ENCODE measurements at regions not wholly inside any gene's neighbourhood (a gene's known extent, or its start where the extent isn't known, plus 50 kb on each side); places are given as distances from the start of the nearest gene placed in this dataset.
"Not testable (repeated sequence)": the region's sequence is repeated elsewhere in the genome, so short reads cannot be mapped to it uniquely, and the experiment has no call there.

DNA sequence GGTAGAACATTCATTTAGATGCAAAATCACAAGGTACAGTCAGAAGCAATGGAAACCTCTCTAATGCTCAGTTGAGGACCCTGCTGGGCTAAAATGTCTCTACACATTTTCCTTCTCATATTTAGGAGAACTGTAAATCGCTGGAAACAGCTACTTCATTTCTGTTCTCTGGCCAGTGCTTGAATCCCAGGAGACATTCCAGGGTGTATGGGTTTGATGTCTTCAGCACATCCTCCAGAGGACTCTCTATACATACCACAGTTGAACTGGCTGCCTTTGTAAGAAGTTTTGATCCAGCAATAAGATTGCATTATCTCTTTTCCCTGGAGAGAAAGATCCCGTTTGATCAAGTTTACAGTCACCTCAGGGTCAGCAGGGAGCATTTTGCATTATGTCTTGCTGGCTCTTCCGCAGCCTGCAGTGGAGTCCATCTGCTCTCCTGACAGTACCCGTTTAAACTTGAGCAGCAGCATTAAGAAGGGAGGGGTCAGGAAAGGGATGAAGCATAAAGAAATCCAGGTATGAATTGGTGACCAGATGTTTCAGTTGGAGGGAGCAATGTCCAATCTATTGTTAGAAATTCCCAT lies 676.0 kb downstream of the EPHA3 start:
- no peak for DNase-seq

- DNase-seq, result no peak
Measured at GRCh38 chr3:89787485-89787884, 680.1 kb downstream of the EPHA3 start.

GRCh38 chr3:89787979-89788378 lies 680.6 kb downstream of the EPHA3 start:
- DNase-seq, result no peak

DNA sequence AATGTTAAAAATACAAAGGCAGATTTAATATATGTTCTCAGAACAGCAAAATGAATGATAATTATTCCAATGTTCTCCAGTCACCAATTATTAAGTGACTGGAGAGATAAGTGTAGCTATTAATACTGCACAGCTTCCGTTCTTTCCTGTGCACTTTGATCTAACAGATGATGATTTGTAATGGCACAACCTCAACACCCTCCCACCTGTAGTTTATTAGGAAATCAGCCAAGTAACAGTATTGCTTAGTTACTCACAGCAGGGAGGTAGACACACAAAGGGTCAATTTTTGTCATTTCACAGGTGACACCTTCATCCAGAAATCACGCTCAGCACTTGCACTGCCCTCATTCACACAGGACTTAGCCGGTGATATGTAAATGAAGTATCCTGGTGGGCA lies 688.1 kb downstream of the EPHA3 start:
- DNase-seq, result peak; percentile 0

GRCh38 chr3:89802881-89803280 lies 695.5 kb downstream of the EPHA3 start:
- no peak for DNase-seq

- DNase-seq, result no peak
Measured at GRCh38 chr3:89803711-89804110, 696.3 kb downstream of the EPHA3 start.

DNA sequence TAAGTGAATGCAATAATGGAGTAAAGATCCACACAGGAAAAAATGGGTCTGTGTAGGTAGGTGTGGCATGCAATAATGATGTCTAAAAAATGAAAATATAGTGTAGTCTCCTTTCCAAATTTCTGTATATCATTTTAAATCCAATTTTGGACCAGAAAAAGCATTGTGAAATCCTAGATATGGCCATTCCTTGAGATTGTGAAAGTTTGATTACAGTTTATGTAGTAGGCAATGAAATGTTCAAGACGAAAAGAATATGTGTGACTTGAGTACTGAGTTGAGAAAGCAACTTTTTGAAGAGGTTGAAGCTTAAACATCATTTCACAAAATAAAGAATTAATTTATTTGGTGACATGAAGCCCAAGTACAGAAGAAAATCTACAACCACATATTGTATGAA lies 698.7 kb downstream of the EPHA3 start:
- DNase-seq, result no peak

GRCh38 chr3:89808680-89809197 lies 701.3 kb downstream of the EPHA3 start:
- no peak for DNase-seq

DNA sequence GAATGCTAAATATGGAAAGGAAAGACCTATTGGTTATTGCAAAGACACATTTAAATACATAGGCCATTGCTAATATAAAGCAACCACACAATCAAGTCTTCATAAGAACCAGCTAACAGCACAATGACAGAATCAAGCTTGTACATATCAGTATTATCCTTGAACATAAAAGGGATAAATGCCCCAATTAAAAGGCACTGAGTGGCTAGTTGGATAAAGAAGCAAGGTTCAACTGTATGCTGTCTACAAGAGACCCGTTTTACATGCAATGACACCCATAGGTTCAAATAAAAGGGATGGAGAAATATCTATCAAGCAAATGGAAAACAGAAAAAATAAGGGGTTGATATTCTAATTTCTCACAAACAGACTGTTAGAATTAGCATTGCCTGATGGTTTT lies 706.1 kb downstream of the EPHA3 start:
- no peak for DNase-seq

DNA sequence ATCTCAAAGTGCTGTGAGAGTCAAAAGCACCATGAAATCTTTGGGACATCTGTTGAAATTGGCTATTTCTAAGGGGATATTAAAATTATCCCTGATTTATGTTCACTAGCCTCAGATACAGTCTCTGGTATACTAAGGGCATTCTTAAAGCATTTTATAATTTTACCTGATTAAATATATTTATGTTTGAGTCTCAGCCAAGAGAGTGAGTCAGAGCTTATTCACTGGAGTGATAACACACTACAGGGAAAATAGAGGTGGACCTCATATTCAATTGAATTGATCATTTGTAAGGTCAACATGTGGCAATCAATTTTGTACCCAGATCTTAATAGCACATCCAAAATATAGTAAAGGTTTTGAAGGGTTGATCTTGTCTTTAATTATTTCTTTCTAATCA lies 733.6 kb downstream of the EPHA3 start:
- DNase-seq, result no peak

DNA sequence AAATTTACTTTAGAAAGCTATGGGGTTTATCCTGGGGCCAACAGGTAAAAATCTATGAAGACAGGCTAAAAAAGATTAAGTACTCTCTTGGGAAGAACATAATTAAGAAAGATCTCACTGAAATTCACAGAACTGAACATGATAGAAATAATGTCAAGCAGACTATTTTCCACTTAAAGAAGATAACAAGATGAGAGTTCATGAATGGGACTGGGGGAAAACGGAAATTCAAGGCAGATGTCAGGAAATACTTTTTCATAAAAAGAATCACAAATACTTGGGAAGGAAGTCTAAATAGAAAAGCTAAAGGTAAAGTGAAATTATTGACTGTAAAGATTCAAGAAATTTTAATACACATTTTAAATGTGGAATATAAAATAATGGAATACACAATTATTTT lies 737.6 kb downstream of the EPHA3 start:
- DNase-seq, result no peak

GRCh38 chr3:89847955-89848354 lies 740.5 kb downstream of the EPHA3 start:
- no peak for DNase-seq

DNA sequence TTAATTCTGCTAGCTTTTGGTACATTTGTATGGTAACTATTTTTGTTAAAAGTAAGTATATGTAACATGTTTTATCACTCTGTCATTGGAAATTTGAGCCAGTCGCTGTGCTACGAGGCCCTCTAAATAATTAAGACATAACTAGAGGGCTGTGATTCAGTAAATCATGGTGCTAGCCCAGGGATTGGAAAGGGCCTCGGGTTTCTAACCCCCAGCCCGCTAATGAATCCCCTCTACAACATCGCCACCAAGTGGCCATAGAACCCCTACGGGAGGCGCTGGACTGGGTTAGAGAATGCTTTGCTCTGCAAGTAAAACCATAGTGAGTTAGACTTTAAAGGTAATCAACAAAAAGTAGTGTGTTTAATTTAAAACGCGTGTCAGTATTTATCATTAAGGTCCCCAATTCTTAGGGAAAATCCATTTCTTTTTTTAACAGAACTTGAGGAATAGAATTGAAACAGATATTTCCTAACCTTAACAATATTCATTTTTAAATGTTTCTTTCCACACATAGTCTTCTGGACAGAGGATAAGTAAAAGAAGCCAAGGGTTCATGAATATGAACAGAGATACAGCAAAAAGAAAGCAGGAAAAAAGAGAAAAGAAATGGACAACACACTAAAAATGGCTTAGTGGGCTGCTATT lies 744.7 kb downstream of the EPHA3 start:
- peak; percentile 0 for DNase-seq

GRCh38 chr3:89859757-89860156 lies 752.3 kb downstream of the EPHA3 start:
- DNase-seq, result peak; percentile 42

GRCh38 chr3:89867286-89867685 lies 759.9 kb downstream of the EPHA3 start:
- DNase-seq, result no peak

DNA sequence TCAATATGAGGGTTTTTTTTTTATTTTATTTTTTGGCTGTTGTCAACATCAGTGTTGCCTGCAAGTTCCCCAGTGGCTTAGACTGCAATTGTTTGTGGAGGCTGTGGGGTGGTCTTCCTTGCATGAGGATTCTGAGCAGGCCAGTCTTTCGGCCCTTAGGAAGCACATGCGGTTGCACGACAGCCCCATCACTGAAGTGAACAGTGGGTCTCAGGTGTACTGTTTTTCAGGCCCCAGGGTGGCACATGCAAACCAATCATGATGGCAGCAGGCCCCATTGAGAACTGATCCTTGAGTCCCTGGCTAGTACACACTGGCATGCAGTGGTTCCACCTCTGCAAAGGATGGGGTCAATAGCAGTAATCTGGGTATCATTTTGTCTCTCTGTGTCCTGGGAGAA lies 768.7 kb downstream of the EPHA3 start:
- no peak for DNase-seq

DNA sequence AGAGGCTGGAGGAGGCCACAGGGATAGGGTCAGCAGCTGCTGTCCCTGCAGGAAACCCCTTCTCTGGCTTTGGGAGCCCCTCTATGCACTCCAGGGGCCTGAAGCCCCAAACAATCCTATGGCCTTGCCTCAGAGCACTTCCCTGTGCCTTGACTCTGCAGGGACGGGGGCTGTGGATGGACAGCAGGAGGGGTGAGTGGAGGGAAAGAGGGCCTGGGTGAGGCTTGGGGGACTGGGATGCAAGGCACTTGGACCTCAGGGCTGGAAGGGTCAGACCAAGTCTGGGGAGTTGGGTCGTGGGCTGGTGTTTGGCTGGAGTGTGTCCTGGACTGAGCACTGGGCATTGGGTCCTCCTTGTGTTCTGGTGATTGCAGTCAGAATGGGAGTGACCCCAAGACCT lies 769.8 kb downstream of the EPHA3 start:
- no peak for DNase-seq

DNA sequence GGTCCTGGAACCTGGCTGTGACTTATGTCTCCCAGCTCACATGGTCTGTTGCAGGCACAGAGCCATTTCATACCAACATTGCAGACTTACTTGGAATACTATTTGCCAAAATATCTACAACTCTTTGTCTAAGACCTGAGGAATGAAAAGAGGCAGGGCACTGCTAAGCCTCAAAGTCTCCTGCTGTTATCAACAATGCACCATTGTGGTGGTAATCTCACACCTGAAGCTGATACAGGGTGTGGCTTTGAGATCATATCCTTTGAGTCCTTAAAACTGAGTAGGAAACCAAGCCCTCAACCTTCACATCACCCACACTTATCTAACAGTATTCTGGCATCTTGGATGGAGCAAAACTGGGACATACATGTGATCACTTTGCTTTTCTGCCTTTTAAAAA lies 782.0 kb downstream of the EPHA3 start:
- no peak for DNase-seq

DNA sequence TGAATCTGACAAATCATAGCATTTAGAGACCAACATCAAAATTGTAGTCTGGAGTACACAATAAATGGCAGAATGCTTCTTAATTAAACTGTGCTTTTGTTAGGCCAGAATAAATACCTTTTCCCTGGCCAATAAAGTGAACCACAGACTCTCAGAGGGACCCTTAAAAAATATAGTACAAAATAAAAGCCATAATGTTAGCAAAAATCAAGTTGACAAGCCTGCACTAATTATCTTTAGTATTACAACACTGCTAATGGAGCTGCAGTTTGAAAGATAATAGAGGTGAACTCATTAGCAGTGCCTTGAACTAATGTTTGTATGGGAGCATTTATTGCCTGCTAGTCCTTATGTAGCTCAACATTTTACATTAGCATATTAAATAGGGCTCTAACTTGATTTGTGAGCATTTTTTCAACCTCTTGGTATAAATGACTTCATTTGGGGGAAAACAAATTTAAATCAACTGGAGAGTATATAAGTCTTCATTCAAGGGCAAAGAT lies 801.3 kb downstream of the EPHA3 start:
- DNase-seq, result no peak

- no peak for DNase-seq
Measured at GRCh38 chr3:89912031-89912430, 804.6 kb downstream of the EPHA3 start.

DNA sequence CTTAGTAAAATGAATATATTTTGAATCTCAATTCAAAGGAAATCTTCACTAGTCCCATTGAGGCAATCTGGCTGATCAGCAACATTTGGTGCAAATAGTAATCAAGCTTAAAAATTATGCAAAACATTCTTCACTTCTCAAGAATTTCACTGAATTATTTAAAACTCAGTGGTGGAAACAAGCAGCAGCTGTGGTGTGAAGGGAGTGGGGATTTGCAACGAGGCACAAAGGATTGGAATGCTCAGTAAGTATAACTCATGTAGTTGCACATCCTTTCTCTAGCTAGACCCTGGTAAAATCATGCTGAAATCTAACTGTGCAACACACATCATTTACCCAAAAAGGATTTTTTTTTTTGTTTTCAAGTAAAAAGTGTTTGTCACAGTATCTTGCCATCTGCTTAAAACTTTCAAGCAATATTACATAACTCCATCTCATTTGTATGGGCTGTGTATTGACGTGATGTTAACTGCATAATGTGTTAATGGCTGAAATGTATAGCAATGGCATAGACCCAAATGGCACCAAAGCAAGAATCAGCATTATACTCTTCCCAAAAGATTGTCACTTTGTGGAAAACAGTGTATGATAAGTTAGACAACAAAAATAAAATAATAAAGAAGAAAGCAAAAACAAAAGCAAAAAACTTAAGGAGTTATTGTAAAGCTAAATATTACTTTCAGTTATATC lies 816.6 kb downstream of the EPHA3 start:
- no peak for DNase-seq

GRCh38 chr3:89925976-89926375 lies 818.6 kb downstream of the EPHA3 start:
- no peak for DNase-seq

DNA sequence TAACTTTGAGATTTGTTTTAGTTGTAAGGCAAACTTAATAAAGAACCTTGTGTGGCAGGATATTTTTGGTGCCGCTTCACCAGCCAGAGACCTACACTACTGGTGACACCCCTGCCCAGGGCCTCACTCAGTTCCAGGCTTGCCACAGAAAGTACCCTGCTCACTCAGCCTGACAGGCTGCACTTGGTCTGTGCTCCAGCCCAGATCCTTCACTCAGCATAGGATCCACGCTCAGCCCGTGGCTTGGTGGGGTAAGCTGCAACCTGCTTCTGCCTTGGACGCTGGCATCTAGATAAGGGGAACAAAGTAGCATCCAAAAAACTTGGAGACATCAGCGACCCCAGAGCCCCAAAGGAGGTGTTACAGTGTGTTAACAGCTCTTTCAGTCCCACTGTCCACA lies 825.5 kb downstream of the EPHA3 start:
- no peak for DNase-seq

DNA sequence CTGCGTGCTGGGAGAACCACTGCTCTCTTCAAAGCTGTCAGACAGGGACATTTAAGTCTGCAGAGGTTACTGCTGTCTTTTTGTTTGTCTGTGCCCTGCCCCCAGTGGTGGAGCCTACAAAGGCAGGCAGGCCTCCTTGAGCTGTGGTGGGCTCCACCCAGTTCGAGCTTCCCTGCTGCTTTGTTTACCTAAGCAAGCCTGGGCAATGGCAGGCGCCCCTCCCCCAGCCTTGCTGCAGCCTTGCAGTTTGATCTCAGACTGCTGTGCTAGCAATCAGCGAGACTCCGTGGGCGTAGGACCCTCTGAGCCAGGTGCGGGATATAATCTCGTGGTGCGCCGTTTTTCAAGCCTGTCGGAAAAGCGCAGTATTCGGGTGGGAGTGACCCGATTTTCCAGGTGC lies 837.0 kb downstream of the EPHA3 start:
- DNase-seq, result not testable (repeated sequence)
